HEK293T (cell line): ENCODE measurements at regions not wholly inside any gene's neighbourhood (a gene's known extent, or its start where the extent isn't known, plus 50 kb on each side); places are given as distances from the start of the nearest gene placed in this dataset.
"Not testable (repeated sequence)": the region's sequence is repeated elsewhere in the genome, so short reads cannot be mapped to it uniquely, and the experiment has no call there.

Source experiments
- CTCF ChIA-PET: fragments of 350-600 bp; formaldehyde crosslinking; extraction: SDS; loops from one replicate; lab custom pipeline; 2021; ENCODE audit warnings: antibody characterized with exemption, inconsistent platforms; lab: Yijun Ruan, JAX
- POLR2A ChIA-PET: fragments of 350-600 bp; formaldehyde crosslinking; extraction: SDS; loops from one replicate; lab custom pipeline; 2020; ENCODE audit warnings: antibody characterized with exemption, inconsistent platforms; lab: Yijun Ruan, JAX
- DNase-seq: peaks from one replicate; pipeline ENCODE4 v3.0.0; 2012; ENCODE audit warnings: mixed read lengths; ENCODE audit errors: extremely low spot score
- ARNT ChIP-seq: fragments of 450-650 bp; IDR thresholded peaks from 2 replicates; pipeline ENCODE4 v1.6.1; 2017; ENCODE audit warnings: mild to moderate bottlenecking
- BHLHE40 ChIP-seq: fragments of 450-650 bp; IDR thresholded peaks from 2 replicates; pipeline ENCODE4 v1.6.1; 2016; ENCODE audit warnings: mild to moderate bottlenecking, moderate library complexity, borderline replicate concordance
- CTBP1 ChIP-seq: fragments of 450-650 bp; IDR thresholded peaks from 2 replicates; pipeline ENCODE4 v1.6.1; 2016; ENCODE audit warnings: borderline replicate concordance
- ELF4 ChIP-seq: fragments of 450-650 bp; IDR thresholded peaks from 2 replicates; pipeline ENCODE4 v1.6.1; 2017; ENCODE audit warnings: antibody characterized with exemption
- FOXA1 ChIP-seq: fragments of 450-650 bp; IDR thresholded peaks from 2 replicates; pipeline ENCODE4 v1.6.1; 2016; ENCODE audit warnings: mild to moderate bottlenecking
- FOXK2 ChIP-seq: fragments of 450-650 bp; IDR thresholded peaks from 2 replicates; pipeline ENCODE4 v1.6.1; 2016; ENCODE audit warnings: mild to moderate bottlenecking
- FOXM1 ChIP-seq: fragments of 450-650 bp; IDR thresholded peaks from 2 replicates; pipeline ENCODE4 v1.6.1; 2017; ENCODE audit warnings: mild to moderate bottlenecking, borderline replicate concordance
- HDGF ChIP-seq: fragments of 450-650 bp; IDR thresholded peaks from 2 replicates; pipeline ENCODE4 v1.6.1; 2017; ENCODE audit warnings: antibody characterized with exemption, borderline replicate concordance
- L3MBTL2 ChIP-seq: fragments of 450-650 bp; conservative IDR thresholded peaks from 2 replicates; pipeline ENCODE4 v1.6.1; 2016; ENCODE audit warnings: mild to moderate bottlenecking
- LEF1 ChIP-seq: fragments of 450-650 bp; IDR thresholded peaks from 2 replicates; pipeline ENCODE4 v1.6.1; 2017; ENCODE audit warnings: mild to moderate bottlenecking, borderline replicate concordance
- NFRKB ChIP-seq: fragments of 450-650 bp; IDR thresholded peaks from 2 replicates; pipeline ENCODE4 v1.6.1; 2016; ENCODE audit warnings: mild to moderate bottlenecking, moderate library complexity
- PKNOX1 ChIP-seq: fragments of 450-650 bp; IDR thresholded peaks from 2 replicates; pipeline ENCODE4 v1.6.1; 2016
- SP1 ChIP-seq: fragments of 450-650 bp; IDR thresholded peaks from 2 replicates; pipeline ENCODE4 v1.6.1; 2017
- SUZ12 ChIP-seq: fragments of 450-650 bp; IDR thresholded peaks from 2 replicates; pipeline ENCODE4 v1.6.1; 2016; ENCODE audit warnings: mild to moderate bottlenecking
- TARDBP ChIP-seq: fragments of 450-650 bp; IDR thresholded peaks from 2 replicates; pipeline ENCODE4 v1.6.1; 2016
- ZNF384 ChIP-seq: fragments of 450-650 bp; IDR thresholded peaks from 2 replicates; pipeline ENCODE4 v1.6.1; 2016

DNA sequence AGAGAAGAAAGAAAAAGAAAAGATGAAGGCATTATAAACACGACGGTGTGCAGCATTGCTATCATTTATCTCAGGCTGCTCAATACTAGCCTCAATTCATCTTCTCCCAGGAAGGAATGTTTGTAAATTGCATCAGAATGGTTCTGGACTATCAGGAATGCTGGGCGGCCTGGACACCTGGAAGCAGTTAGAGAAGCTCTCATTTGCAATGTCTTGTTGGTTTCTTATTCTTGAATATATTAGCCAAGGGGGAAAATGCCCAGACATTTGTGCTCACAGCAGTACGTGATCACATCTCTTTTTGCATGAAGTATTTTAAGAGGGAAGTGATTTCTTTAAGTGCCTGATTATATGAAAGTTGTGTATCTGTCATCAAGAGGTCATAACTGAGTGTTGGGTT is 85.6 kb upstream of the IMMP2L start:
- POLR2A ChIA-PET = no interaction called here
- no peak for TF ChIP-seq FOXK2
- TF ChIP-seq SUZ12 = no peak
- TF ChIP-seq L3MBTL2 = no peak
- no peak for TF ChIP-seq HDGF
- no peak for TF ChIP-seq ELF4
- TF ChIP-seq CTBP1 = no peak
- TF ChIP-seq LEF1 = no peak
- no peak for TF ChIP-seq SP1
- TF ChIP-seq ARNT = no peak
- TF ChIP-seq BHLHE40 = no peak
- no peak for TF ChIP-seq NFRKB
- TF ChIP-seq FOXM1 = no peak
- TF ChIP-seq FOXA1 = no peak
- TF ChIP-seq ZNF384 = no peak
- TF ChIP-seq TARDBP = no peak
- no peak for TF ChIP-seq PKNOX1
- CTCF ChIA-PET = no interaction called here
- no peak for DNase-seq

DNA sequence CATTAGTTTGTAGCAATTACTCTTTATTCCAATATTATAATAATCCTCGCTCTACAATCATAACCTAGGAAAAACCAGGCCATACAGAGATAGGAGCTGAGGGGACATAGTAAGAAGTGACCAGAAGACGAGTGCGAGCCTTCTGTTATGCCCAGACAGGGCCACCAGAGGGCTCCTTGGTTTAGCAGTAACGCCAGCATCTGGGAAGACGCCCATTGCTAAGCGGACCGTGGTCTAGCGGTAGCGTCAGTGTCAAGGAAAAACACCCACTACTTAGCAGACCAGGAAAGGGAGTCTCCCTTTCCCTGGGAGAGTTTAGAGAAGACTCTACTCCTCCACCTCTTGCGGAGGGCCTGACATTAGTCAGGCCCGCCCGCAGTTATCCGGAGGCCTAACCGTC is 82.3 kb upstream of the IMMP2L start:
- DNase-seq, CTCF ChIA-PET, POLR2A ChIA-PET: not testable (repeated sequence)

GRCh38 chr7:111642373-111642772 is 80.1 kb upstream of the IMMP2L start:
- POLR2A ChIA-PET = no interaction called here
- TF ChIP-seq CTBP1 (no peak), NFRKB (no peak), BHLHE40 (no peak), LEF1 (no peak), ELF4 (no peak), FOXK2 (no peak), TARDBP (no peak), SUZ12 (no peak), FOXM1 (no peak), ZNF384 (no peak), FOXA1 (no peak), HDGF (no peak), PKNOX1 (no peak), L3MBTL2 (no peak), ARNT (no peak), SP1 (no peak)

GRCh38 chr7:111640416-111640815 is 78.1 kb upstream of the IMMP2L start:
- TF ChIP-seq ELF4 (no peak), NFRKB (no peak), TARDBP (no peak), ZNF384 (no peak), FOXA1 (no peak), BHLHE40 (no peak)
- DNase-seq = no peak
- POLR2A ChIA-PET = no interaction called here
- CTCF ChIA-PET = no interaction called here

More at GRCh38 chr7:111642373-111642772, 80.1 kb upstream of the IMMP2L start:
- DNase-seq = no peak
- CTCF ChIA-PET = no interaction called here

- no peak for DNase-seq
- TF ChIP-seq CTBP1 = no peak
- TF ChIP-seq ARNT = no peak
- TF ChIP-seq ELF4 = no peak
- TF ChIP-seq BHLHE40 = no peak
- TF ChIP-seq TARDBP = no peak
- TF ChIP-seq SUZ12 = no peak
- TF ChIP-seq L3MBTL2 = no peak
- no peak for TF ChIP-seq ZNF384
- TF ChIP-seq FOXA1 = no peak
- TF ChIP-seq FOXM1 = no peak
- no peak for TF ChIP-seq PKNOX1
- no peak for TF ChIP-seq NFRKB
- TF ChIP-seq LEF1 = no peak
- no peak for TF ChIP-seq SP1
- TF ChIP-seq FOXK2 = no peak
- no peak for TF ChIP-seq HDGF
- CTCF ChIA-PET = no interaction called here
- POLR2A ChIA-PET = no interaction called here
Observed at GRCh38 chr7:111639934-111640333, 77.6 kb upstream of the IMMP2L start.

DNA sequence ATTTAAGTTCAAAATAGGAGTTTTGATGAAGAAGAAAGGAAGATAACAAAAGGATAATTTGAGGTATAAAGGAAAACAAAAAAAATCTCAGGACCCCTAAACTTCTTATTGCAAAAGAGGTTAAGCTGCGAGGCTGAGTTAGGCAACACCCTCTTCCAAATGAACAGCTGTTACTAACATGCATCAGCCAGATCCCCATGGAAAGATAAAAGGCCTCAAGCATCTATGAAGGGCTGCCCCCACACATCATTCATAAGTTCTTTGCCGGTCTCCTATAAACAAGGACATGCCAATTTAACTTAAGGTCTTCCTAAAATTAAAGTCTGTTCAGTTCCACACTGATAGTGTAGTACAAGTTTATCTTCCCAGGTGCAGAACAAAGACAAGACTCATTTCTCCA is 75.8 kb upstream of the IMMP2L start:
- CTCF ChIA-PET = no interaction called here
- no peak for DNase-seq
- POLR2A ChIA-PET = no interaction called here

More for the DNA sequence above, 75.8 kb upstream of the IMMP2L start:
- TF ChIP-seq HDGF (no peak), ZNF384 (no peak), TARDBP (no peak), ARNT (no peak), CTBP1 (no peak), FOXA1 (no peak), FOXM1 (no peak), BHLHE40 (no peak), LEF1 (no peak), SUZ12 (no peak)
